Glutamatergic neuron (in vitro differentiated cells): ENCODE measurements at regions not wholly inside any gene's neighbourhood (a gene's known extent, or its start where the extent isn't known, plus 50 kb on each side); places are given as distances from the start of the nearest gene placed in this dataset.

Experiments used
- DNase-seq: peaks from one replicate; pipeline ENCODE4 v3.0.0; 2022
- H3K27ac Mint-ChIP-seq: one replicate; pipeline ENCODE4 v1.8.0; 2020; ENCODE audit warnings: mild to moderate bottlenecking, mixed read lengths, inconsistent platforms; ENCODE audit not compliant: unreplicated experiment
- H3K27me3 Mint-ChIP-seq: one replicate; pipeline ENCODE4 v1.8.0; 2020; ENCODE audit warnings: mild to moderate bottlenecking, moderate library complexity, mixed read lengths, inconsistent platforms; ENCODE audit not compliant: unreplicated experiment
- H3K36me3 Mint-ChIP-seq: one replicate; pipeline ENCODE4 v1.8.0; 2020; ENCODE audit warnings: mild to moderate bottlenecking, mixed read lengths, inconsistent platforms; ENCODE audit not compliant: unreplicated experiment
- H3K4me1 Mint-ChIP-seq: one replicate; pipeline ENCODE4 v1.8.0; 2020; ENCODE audit warnings: mild to moderate bottlenecking, low read depth, mixed read lengths, inconsistent platforms; ENCODE audit not compliant: unreplicated experiment
- H3K4me3 Mint-ChIP-seq: one replicate; pipeline ENCODE4 v1.8.0; 2020; ENCODE audit warnings: mild to moderate bottlenecking, mixed read lengths, inconsistent platforms; ENCODE audit not compliant: unreplicated experiment
- H3K9me3 Mint-ChIP-seq: one replicate; pipeline ENCODE4 v1.8.0; 2020; ENCODE audit warnings: mild to moderate bottlenecking, moderate library complexity, mixed read lengths, inconsistent platforms; ENCODE audit not compliant: unreplicated experiment
- CTCF ChIP-seq: fragments of 200-600 bp; sonication (generic); IDR thresholded peaks from one replicate; pipeline ENCODE4 v1.5.0; 2021; ENCODE audit not compliant: partially characterized antibody, unreplicated experiment

DNA sequence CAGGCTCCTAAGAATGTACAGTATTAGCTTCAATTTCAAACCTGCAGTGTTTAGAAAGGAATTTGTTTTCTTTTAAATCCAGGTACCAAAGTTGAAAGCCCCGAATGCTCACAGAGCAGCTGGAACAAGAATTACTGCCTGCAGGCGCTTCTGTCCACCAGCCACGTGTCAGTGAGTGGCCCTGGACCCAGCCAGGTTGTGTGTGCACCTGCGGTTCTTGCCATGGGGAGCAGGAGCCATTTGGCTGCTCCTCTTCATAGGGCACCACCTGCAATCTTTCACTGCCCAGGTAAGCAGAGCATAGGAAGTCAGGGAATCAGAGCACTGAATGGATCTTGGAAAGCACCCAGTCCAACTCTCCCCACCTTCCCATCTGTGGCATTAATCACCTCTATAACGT is 79.5 kb upstream of the PIP5K1B start:
- no peak for TF ChIP-seq CTCF
- Mint-ChIP-seq H3K27me3 (no peaks in the 10 kb centered on the region), H3K27ac (no peak overlapping the region), H3K9me3 (no peaks in the 10 kb centered on the region), H3K4me3 (no peak overlapping the region), H3K4me1 (no peaks in the 10 kb centered on the region), H3K36me3 (no peaks in the 10 kb centered on the region)
- no peak for DNase-seq

DNA sequence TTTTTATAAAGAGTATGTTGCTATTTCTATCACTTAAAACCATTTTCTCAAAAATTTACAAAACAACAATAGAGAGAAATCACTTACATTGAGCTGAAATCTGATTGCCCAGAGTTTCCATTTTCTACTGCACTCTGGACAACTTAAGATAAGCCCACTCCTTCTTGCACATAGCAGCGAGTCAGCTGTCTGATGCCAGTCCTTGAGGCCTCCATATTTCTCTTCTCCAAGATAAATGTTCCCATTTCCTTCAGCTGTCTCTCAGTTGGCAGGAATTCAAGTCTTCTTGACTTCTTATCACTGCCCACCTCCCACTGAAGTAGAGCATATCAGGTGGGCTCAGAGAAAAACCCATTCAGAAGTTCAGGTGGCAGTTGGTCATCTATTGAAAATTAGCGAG is 78.5 kb upstream of the PIP5K1B start:
- Mint-ChIP-seq H3K36me3 (no peaks in the 10 kb centered on the region), H3K27ac (no peak overlapping the region), H3K4me1 (no peaks in the 10 kb centered on the region), H3K27me3 (no peaks in the 10 kb centered on the region), H3K4me3 (no peak overlapping the region), H3K9me3 (no peaks in the 10 kb centered on the region)
- no peak for DNase-seq
- TF ChIP-seq CTCF = no peak

GRCh38 chr9:68627104-68627503 is 77.9 kb upstream of the PIP5K1B start:
- H3K27ac Mint-ChIP-seq = no peak overlapping the region
- H3K9me3 Mint-ChIP-seq = no peaks in the 10 kb centered on the region
- H3K27me3 Mint-ChIP-seq = no peaks in the 10 kb centered on the region
- H3K4me3 Mint-ChIP-seq = no peak overlapping the region
- TF ChIP-seq CTCF = no peak
- no peaks in the 10 kb centered on the region for H3K4me1 Mint-ChIP-seq
- H3K36me3 Mint-ChIP-seq = no peaks in the 10 kb centered on the region
- DNase-seq = no peak

- H3K27me3 Mint-ChIP-seq = no peaks in the 10 kb centered on the region
- H3K4me1 Mint-ChIP-seq = no peaks in the 10 kb centered on the region
- DNase-seq = no peak
- no peak for TF ChIP-seq CTCF
- no peaks in the 10 kb centered on the region for H3K36me3 Mint-ChIP-seq
- H3K27ac Mint-ChIP-seq = no peak overlapping the region
- H3K9me3 Mint-ChIP-seq = no peaks in the 10 kb centered on the region
- H3K4me3 Mint-ChIP-seq = no peak overlapping the region
These were observed 77.4 kb upstream of the PIP5K1B start for GRCh38 chr9:68627594-68627993.

DNA sequence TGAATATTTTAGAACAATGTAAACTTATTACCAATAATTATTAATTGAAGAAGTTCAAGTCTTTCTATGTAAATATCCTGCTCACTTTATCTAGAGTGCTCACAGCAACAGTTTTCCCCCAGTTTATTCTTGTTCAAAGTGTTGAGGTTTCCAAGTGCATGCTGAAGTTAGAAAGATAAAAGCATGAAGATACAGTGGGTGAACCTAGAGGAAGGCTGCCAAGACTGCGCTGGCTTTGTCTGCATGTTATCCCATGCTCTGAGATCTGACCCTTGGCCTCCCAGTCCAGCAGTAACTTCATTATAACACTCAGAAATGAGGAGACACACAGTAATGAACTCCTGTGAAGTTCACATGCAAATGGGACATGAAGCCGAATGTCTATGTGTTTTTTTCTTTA is 76.0 kb upstream of the PIP5K1B start:
- TF ChIP-seq CTCF = no peak
- Mint-ChIP-seq H3K9me3 (no peaks in the 10 kb centered on the region), H3K27ac (no peak overlapping the region), H3K36me3 (no peaks in the 10 kb centered on the region), H3K4me1 (no peaks in the 10 kb centered on the region), H3K27me3 (no peaks in the 10 kb centered on the region), H3K4me3 (no peak overlapping the region)
- DNase-seq = no peak
